ENCODE measurements at regions not wholly inside any gene's neighbourhood (a gene's known extent, or its start where the extent isn't known, plus 50 kb on each side); places are given as distances from the start of the nearest gene placed in this dataset.

DNA sequence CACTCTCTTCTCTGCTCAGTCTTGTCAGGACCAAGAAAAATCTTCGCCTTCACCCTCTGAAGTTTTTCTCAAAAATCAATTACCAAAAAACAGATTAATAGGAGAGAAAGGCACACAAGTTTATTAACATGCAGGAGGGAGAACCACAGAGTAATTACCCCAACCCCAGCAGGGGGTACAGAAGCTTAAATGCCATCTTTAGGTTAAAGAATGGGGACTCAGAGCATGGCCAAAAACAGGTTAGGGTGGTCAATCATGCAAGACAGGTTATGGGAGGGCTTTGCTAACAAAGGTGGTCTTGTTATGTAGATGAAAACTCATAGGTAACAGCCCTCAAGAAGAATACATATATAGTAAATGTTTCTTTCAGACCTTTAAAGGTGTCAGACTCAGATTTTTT lies 100.5 kb upstream of the BTN3A2 start:
- Histone ChIP-seq H4K20me1 (ENCODE audit: insufficient read depth, low read length) (no peaks in the 10 kb centered on the region), H3K9me2 (ENCODE audit: insufficient read depth, low read length) (no peaks in the 10 kb centered on the region), H3K27ac (ENCODE audit: low read depth, low read length, poor library complexity, severe bottlenecking) (no peak overlapping the region), H3K4me3 (ENCODE audit: low read depth, low read length, poor library complexity, severe bottlenecking) (no peak overlapping the region), H2AFZ (ENCODE audit: low read length) (no peak overlapping the region), H3K9me3 (ENCODE audit: low read length) (no peaks in the 10 kb centered on the region), H3K36me3 (ENCODE audit: insufficient read depth, low read length) (no peaks in the 10 kb centered on the region), H3K79me2 (ENCODE audit: insufficient read depth, low read depth, low read length) (no peaks in the 10 kb centered on the region), H3K4me2 (ENCODE audit: low read length) (no peak overlapping the region), H3K4me1 (ENCODE audit: insufficient read depth, low read length, poor library complexity, severe bottlenecking) (peaks cover 26% of the 10 kb centered on the region)
- BruUV-seq (replicated peaks), result no TSS peak
- POLR2A ChIA-PET, result interaction anchor here (0.7 to 11.8 kb wide), 2 partner anchors 17 to 29 kb away, joined by 5 to 244 read pairs; a partner anchor contains a TSS
- TF ChIP-seq EZH2phosphoT487 (IDR thresholded peaks at IDR 0.05; ENCODE audit: borderline replicate concordance, low read depth, low read length), result no peak
- TF ChIP-seq, protein P1, sequence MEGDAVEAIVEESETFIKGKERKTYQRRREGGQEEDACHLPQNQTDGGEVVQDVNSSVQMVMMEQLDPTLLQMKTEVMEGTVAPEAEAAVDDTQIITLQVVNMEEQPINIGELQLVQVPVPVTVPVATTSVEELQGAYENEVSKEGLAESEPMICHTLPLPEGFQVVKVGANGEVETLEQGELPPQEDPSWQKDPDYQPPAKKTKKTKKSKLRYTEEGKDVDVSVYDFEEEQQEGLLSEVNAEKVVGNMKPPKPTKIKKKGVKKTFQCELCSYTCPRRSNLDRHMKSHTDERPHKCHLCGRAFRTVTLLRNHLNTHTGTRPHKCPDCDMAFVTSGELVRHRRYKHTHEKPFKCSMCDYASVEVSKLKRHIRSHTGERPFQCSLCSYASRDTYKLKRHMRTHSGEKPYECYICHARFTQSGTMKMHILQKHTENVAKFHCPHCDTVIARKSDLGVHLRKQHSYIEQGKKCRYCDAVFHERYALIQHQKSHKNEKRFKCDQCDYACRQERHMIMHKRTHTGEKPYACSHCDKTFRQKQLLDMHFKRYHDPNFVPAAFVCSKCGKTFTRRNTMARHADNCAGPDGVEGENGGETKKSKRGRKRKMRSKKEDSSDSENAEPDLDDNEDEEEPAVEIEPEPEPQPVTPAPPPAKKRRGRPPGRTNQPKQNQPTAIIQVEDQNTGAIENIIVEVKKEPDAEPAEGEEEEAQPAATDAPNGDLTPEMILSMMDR (conservative IDR thresholded peaks at IDR 0.05; ENCODE audit: low read length), result no peak
- intact Hi-C loops (cut with micrococcal nuclease; ENCODE audit: unreplicated experiment), result no loop called here
- CTCF ChIA-PET (ENCODE audit: unreplicated experiment), result no interaction called here
- DNase-seq (ENCODE audit: low spot score), result no peak

DNA sequence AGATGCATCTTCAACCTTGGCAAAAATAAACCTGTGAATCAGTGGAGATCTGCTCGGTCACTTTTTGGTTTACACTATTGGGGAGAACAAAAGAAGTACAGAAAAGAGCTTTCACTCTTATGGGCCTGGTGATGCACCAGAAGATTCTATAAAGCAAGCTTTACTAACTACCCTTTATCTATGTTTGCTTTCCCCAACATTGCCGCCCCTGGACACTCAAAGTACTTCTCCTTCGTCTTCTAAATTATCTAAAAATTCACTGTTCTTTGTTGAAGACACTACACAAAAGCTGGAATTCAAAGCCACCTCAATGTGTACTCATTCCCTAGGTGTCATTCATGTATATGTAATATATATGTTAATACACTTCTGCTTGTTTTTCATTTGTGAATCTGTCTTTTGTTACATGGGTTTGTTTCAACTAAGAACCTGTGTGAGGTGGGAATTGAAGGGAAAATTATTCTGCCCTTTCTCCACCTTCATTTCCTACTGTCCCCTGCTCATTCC lies 97.9 kb upstream of the BTN3A2 start:
- TF ChIP-seq, protein P1 (conservative IDR thresholded peaks at IDR 0.05; ENCODE audit: low read length), result peak; percentile 70
- TF ChIP-seq EZH2phosphoT487 (IDR thresholded peaks at IDR 0.05; ENCODE audit: borderline replicate concordance, low read depth, low read length), result no peak
- Histone ChIP-seq H3K9me2 (ENCODE audit: insufficient read depth, low read length) (no peaks in the 10 kb centered on the region), H3K27ac (ENCODE audit: low read depth, low read length, poor library complexity, severe bottlenecking) (peak overlapping the region; percentile 41), H3K36me3 (ENCODE audit: insufficient read depth, low read length) (no peaks in the 10 kb centered on the region), H2AFZ (ENCODE audit: low read length) (peak overlapping the region; percentile 55; the same call in 1 of the 2 replicates), H3K4me2 (ENCODE audit: low read length) (0 out of 2 replicates have a peak overlapping the region, but pooled peaks have one; percentile 18), H4K20me1 (ENCODE audit: insufficient read depth, low read length) (no peaks in the 10 kb centered on the region), H3K9me3 (ENCODE audit: low read length) (no peaks in the 10 kb centered on the region), H3K79me2 (ENCODE audit: insufficient read depth, low read depth, low read length) (no peaks in the 10 kb centered on the region), H3K4me3 (ENCODE audit: low read depth, low read length, poor library complexity, severe bottlenecking) (no peak overlapping the region), H3K4me1 (ENCODE audit: insufficient read depth, low read length, poor library complexity, severe bottlenecking) (peaks cover 21% of the 10 kb centered on the region)
- ChIA-PET POLR2A (interaction anchor here (1.0 to 13.0 kb wide), 13 partner anchors 11 to 169 kb away, joined by 3 to 307 read pairs (median 7); a partner anchor contains a TSS), CTCF (ENCODE audit: unreplicated experiment) (interaction anchor here (0.5 to 1.0 kb wide), 2 partner anchors 44 to 58 kb away, joined by 3 read pairs; no protein-coding TSS in a partner anchor)
- DNase-seq (ENCODE audit: low spot score), result peak; percentile 65
- BruUV-seq (replicated peaks), result no TSS peak
- intact Hi-C loops (cut with micrococcal nuclease; ENCODE audit: unreplicated experiment), result loop anchor here (1.0 kb wide), 1 partner anchor 50 kb away; no protein-coding TSS in a partner anchor
